Astrocyte (in vitro differentiated cells and primary cell): ENCODE measurements at regions not wholly inside any gene's neighbourhood (a gene's known extent, or its start where the extent isn't known, plus 50 kb on each side); places are given as distances from the start of the nearest gene placed in this dataset.

Source experiments
- DNase-seq: peaks from one replicate; pipeline ENCODE4 v3.0.0-alpha.2; 2010; ENCODE audit warnings: low read depth
- FAIRE-seq: peaks from 2 replicates; lab custom pipeline; 2011; peaks lifted over from hg19 to GRCh38; lab: Jason Lieb, UNC
- H2AFZ ChIP-seq: 2 replicates; pipeline ENCODE4 v1.6.0; 2012; ENCODE audit warnings: low read depth, low read length, inconsistent platforms
- H3K27ac ChIP-seq: 2 replicates; pipeline ENCODE4 v1.5.1; 2011; ENCODE audit warnings: low read depth, low read length, inconsistent platforms
- H3K27me3 ChIP-seq: 2 replicates; pipeline ENCODE4 v1.6.0; 2011; ENCODE audit warnings: low read length, inconsistent platforms; ENCODE audit not compliant: insufficient read depth
- H3K36me3 ChIP-seq: 2 replicates; pipeline ENCODE4 v1.5.1; 2011; ENCODE audit warnings: low read length, inconsistent platforms; ENCODE audit not compliant: insufficient read depth
- H3K4me1 ChIP-seq: 2 replicates; pipeline ENCODE4 v1.5.1; 2011; ENCODE audit warnings: low read length, inconsistent platforms; ENCODE audit not compliant: insufficient read depth
- H3K4me2 ChIP-seq: 2 replicates; pipeline ENCODE4 v1.6.0; 2012; ENCODE audit warnings: low read length, inconsistent platforms
- H3K4me3 ChIP-seq: 2 replicates; pipeline ENCODE4 v1.5.1; 2011; ENCODE audit warnings: low read depth, mild to moderate bottlenecking, low read length, inconsistent platforms; ENCODE audit not compliant: insufficient read depth
- H3K79me2 ChIP-seq: 2 replicates; pipeline ENCODE4 v1.6.0; 2012; ENCODE audit warnings: mild to moderate bottlenecking, low read length, inconsistent platforms; ENCODE audit not compliant: insufficient read depth
- H3K9ac ChIP-seq: 2 replicates; pipeline ENCODE4 v1.6.0; 2012; ENCODE audit warnings: mild to moderate bottlenecking, low read length, inconsistent platforms
- H3K9me3 ChIP-seq: 2 replicates; pipeline ENCODE4 v1.5.1; 2012; ENCODE audit warnings: low read depth, mild to moderate bottlenecking, low read length, inconsistent platforms; ENCODE audit not compliant: insufficient read depth
- H4K20me1 ChIP-seq: 2 replicates; pipeline ENCODE4 v1.6.0; 2012; ENCODE audit warnings: low read length, inconsistent platforms; ENCODE audit not compliant: insufficient read depth
- H3K27ac Mint-ChIP-seq: one replicate; pipeline ENCODE4 v1.8.0; 2021; ENCODE audit warnings: mild to moderate bottlenecking, mixed read lengths; ENCODE audit not compliant: unreplicated experiment
- H3K27me3 Mint-ChIP-seq: one replicate; pipeline ENCODE4 v1.8.0; 2021; ENCODE audit warnings: low read depth, mixed read lengths; ENCODE audit not compliant: unreplicated experiment
- H3K36me3 Mint-ChIP-seq: one replicate; pipeline ENCODE4 v1.8.0; 2021; ENCODE audit warnings: low read depth, mixed read lengths; ENCODE audit not compliant: unreplicated experiment
- H3K4me1 Mint-ChIP-seq: one replicate; pipeline ENCODE4 v1.8.0; 2021; ENCODE audit warnings: low read depth, mixed read lengths; ENCODE audit not compliant: unreplicated experiment
- H3K4me3 Mint-ChIP-seq: one replicate; pipeline ENCODE4 v1.8.0; 2021; ENCODE audit warnings: mild to moderate bottlenecking, moderate library complexity, mixed read lengths; ENCODE audit not compliant: unreplicated experiment
- H3K9me3 Mint-ChIP-seq: one replicate; pipeline ENCODE4 v1.8.0; 2021; ENCODE audit warnings: mild to moderate bottlenecking, mixed read lengths; ENCODE audit not compliant: unreplicated experiment
- CTCF ChIP-seq: IDR thresholded peaks from 2 replicates; pipeline ENCODE4 v1.5.1; 2011; ENCODE audit warnings: low read depth, mild to moderate bottlenecking, inconsistent platforms, low read length, moderate library complexity; ENCODE audit not compliant: insufficient read depth
- EZH2 ChIP-seq: IDR thresholded peaks from 2 replicates; pipeline ENCODE4 v1.6.1; 2012; ENCODE audit warnings: mild to moderate bottlenecking, low read length, inconsistent platforms; ENCODE audit not compliant: insufficient read depth

GRCh38 chr1:188122646-188123045 is 1293.9 kb downstream of the PLA2G4A start:
- Histone ChIP-seq H2AFZ (no peak overlapping the region), H3K27me3 (no peaks in the 10 kb centered on the region), H3K36me3 (no peaks in the 10 kb centered on the region), H3K4me2 (no peak overlapping the region), H3K79me2 (no peaks in the 10 kb centered on the region), H3K4me1 (no peaks in the 10 kb centered on the region), H3K27ac (no peak overlapping the region), H3K4me3 (no peak overlapping the region), H3K9me3 (no peaks in the 10 kb centered on the region), H3K9ac (no peak overlapping the region), H4K20me1 (no peaks in the 10 kb centered on the region)
- no peaks in the 10 kb centered on the region for H3K36me3 Mint-ChIP-seq
- no peaks in the 10 kb centered on the region for H3K27me3 Mint-ChIP-seq
- no peak overlapping the region for H3K4me3 Mint-ChIP-seq
- FAIRE-seq (no peak), DNase-seq (no peak)
- H3K4me1 Mint-ChIP-seq = no peaks in the 10 kb centered on the region
- no peaks in the 10 kb centered on the region for H3K9me3 Mint-ChIP-seq
- TF ChIP-seq CTCF (no peak), EZH2 (no peak)
- H3K27ac Mint-ChIP-seq = no peak overlapping the region

- no peak for FAIRE-seq
- H3K27ac Mint-ChIP-seq = no peak overlapping the region
- H3K4me3 Mint-ChIP-seq = no peak overlapping the region
- Histone ChIP-seq H3K4me2 (no peak overlapping the region), H3K27ac (no peak overlapping the region), H3K27me3 (no peaks in the 10 kb centered on the region), H3K4me3 (no peak overlapping the region), H3K9me3 (no peaks in the 10 kb centered on the region), H3K4me1 (no peaks in the 10 kb centered on the region), H3K9ac (no peak overlapping the region), H3K36me3 (no peaks in the 10 kb centered on the region), H2AFZ (no peak overlapping the region), H4K20me1 (no peaks in the 10 kb centered on the region), H3K79me2 (no peaks in the 10 kb centered on the region)
- peaks cover 3% of the 10 kb centered on the region for H3K9me3 Mint-ChIP-seq
- no peaks in the 10 kb centered on the region for H3K4me1 Mint-ChIP-seq
- no peak for TF ChIP-seq EZH2
- DNase-seq = no peak
- H3K27me3 Mint-ChIP-seq = no peaks in the 10 kb centered on the region
- no peaks in the 10 kb centered on the region for H3K36me3 Mint-ChIP-seq
These were observed 1298.8 kb downstream of the PLA2G4A start for GRCh38 chr1:188127507-188127906.

- no peak overlapping the region for H2AFZ ChIP-seq
- no peak overlapping the region for H3K9ac ChIP-seq
- Mint-ChIP-seq H3K27me3 (no peaks in the 10 kb centered on the region), H3K4me1 (no peaks in the 10 kb centered on the region), H3K9me3 (peaks cover 3% of the 10 kb centered on the region), H3K27ac (no peak overlapping the region), H3K4me3 (no peak overlapping the region), H3K36me3 (no peaks in the 10 kb centered on the region)
- TF ChIP-seq EZH2 = no peak
- H3K4me1 ChIP-seq = no peaks in the 10 kb centered on the region
- no peaks in the 10 kb centered on the region for H4K20me1 ChIP-seq
- DNase-seq (no peak), FAIRE-seq (no peak)
- no peak overlapping the region for H3K4me3 ChIP-seq
- no peaks in the 10 kb centered on the region for H3K79me2 ChIP-seq
- no peaks in the 10 kb centered on the region for H3K27me3 ChIP-seq
- H3K9me3 ChIP-seq = no peaks in the 10 kb centered on the region
- H3K36me3 ChIP-seq = no peaks in the 10 kb centered on the region
- H3K4me2 ChIP-seq = no peak overlapping the region
- H3K27ac ChIP-seq = no peak overlapping the region
These were observed 1300.0 kb downstream of the PLA2G4A start for GRCh38 chr1:188128761-188129160.
